Heart left ventricle (tissue), 13 donors: ENCODE measurements at regions not wholly inside any gene's neighbourhood (a gene's known extent, or its start where the extent isn't known, plus 50 kb on each side); places are given as distances from the start of the nearest gene placed in this dataset.

Experiments
- CTCF ChIP-seq, 12 donors: fragments of 200-600 bp; sonication (generic) in 4 of 12; IDR thresholded peaks; one replicate each; pipeline versions ENCODE4 v1.5.0 to v1.8.0; 2018 to 2022; ENCODE audit warnings: antibody characterized with exemption in 12 of 12, mild to moderate bottlenecking in 5 of 12
- POLR2A ChIP-seq, 2 donors: fragments of 450-650 bp; IDR thresholded peaks; one replicate each; pipeline ENCODE4 v1.6.1; 2017; ENCODE audit warnings: antibody characterized with exemption in 2 of 2, mild to moderate bottlenecking in 2 of 2, moderate library complexity in 2 of 2
- donor health status: ischemic (EF 13 %, LVEDD 7.1; RV severe dilation, severe dysfunction).
- donor health status: DM: no; HTN: yes; CAD: no.
- donor health status: DM: no; HTN: no; CAD: no.
- donor health status: ischemic (EF 25% LVEDD 6.9; RV normal size, moderate dysfunction).
- donor health status: ischemic (EF 25% LVEDD 5.7; RV mildly dilated, moderate dysfunction).
- donor health status: ischemic (EF 35%, LVEDD 5.7; RV mildly dilated, moderate dysfunction).
- donor health status: nonischemic (EF 11% LVEDD 7.7; RV severe dilation, severe dysfunction).
- donor health status: DM: yes; HTN: yes; CAD: no.
- donor health status: PGD.
- donor health status: ischemic (EF 29% LVEDD 5.4; RV normal size, mild dysfunction).
- donor health status: nonischemic (EF 23%, LVEDD 6.1; RV moderate dilation, normal function).

GRCh38 chr1:168792592-168793125, 63.7 kb upstream of the DPT start:
- TF ChIP-seq CTCF (IDR thresholded peaks at IDR 0.05) (no peak), POLR2A (IDR thresholded peaks at IDR 0.05) (no peak)
